Left cardiac atrium (tissue), 4 donors: ENCODE measurements at regions not wholly inside any gene's neighbourhood (a gene's known extent, or its start where the extent isn't known, plus 50 kb on each side); places are given as distances from the start of the nearest gene placed in this dataset.
"Not testable (repeated sequence)": the region's sequence is repeated elsewhere in the genome, so short reads cannot be mapped to it uniquely, and the experiment has no call there.

ENCODE experiments used
- ATAC-seq, 2 donors: fragments of 200-7000 bp; cut with Tn5 transposase; one replicate each; pipeline ENCODE4 v1.9.1; 2020; ENCODE audit warnings: mild to moderate bottlenecking in 2 of 2, moderate library complexity in 2 of 2
- DNase-seq: peaks from one replicate; pipeline ENCODE4 v3.0.0-alpha.2; 2020
- intact Hi-C, 2 donors: fragments of 100-400 bp; cut with DNase I; formaldehyde crosslinking; loops; one replicate each; pipeline versions ENCODE4 v1.14.1 to v1.15.1; 2022 to 2023
- donor health status: DM: no; HTN: yes; CAD: no.
- donor health status: DM: no; HTN: yes; CAD: no; lungs with severe emphysema.
- donor health status: DM: yes; HTN: yes; CAD: no.
- donor health status: Dilated cardiomyopathy.

DNA sequence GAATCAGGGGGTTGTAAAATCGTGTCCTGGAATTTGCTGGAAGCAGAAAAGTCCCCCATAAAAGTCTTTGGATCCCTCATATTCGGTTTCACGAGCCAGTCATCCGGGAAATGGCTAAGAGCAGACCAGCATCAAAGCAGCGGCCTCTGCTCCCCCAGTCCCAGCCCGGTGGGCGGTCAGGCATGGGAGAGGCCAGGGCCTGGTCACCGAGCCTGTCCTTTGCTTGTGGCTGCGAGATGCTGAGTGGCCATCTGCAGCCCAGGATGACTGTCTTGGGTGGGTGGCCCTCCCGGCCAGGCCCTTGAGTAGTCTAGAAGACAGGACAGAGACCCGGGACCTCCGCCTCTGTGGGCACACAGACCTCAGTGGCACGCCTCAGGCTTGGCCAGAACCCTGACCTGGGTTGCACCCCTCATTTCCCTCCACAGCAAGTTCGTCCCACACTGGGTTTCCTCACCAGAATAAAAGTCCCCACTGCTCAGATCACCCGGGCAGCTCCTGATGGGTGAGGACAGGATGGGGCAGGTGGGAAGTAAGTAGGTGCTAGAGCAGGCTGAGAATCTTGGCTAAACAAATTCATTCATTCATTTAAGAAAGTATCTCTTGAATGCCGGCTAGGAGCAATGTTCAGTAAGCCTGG is 172.1 kb downstream of the BMP7 start:
- ATAC-seq = no peak
- DNase-seq = no peak

DNA sequence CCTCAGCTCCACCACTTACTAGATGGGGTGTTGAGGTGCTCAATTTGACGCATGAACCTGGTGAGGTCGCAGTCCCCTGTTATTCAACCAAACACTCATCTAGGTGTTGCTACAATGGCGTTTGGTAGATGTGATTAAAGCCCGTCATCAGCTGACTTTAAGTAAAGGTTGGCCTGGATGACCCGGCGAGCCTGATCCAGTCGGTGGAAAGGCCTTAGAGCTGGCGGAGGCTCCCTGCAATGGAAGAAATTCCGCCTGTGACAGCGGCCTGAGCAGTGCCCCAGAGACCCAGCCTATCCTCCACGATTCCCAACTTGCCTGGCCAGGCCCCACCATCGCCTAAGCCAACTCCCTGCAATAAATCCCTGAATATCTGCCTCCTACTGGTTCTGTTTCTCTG is 171.4 kb downstream of the BMP7 start:
- no peak for DNase-seq
- intact Hi-C loops = loop anchor here (5.0 kb wide), 3 partner anchors 167 to 252 kb away; no protein-coding TSS in a partner anchor
- ATAC-seq = no peak

More for the DNA sequence above, 172.1 kb downstream of the BMP7 start:
- intact Hi-C loops = loop anchor here (5.0 kb wide), 3 partner anchors 168 to 253 kb away; no protein-coding TSS in a partner anchor

DNA sequence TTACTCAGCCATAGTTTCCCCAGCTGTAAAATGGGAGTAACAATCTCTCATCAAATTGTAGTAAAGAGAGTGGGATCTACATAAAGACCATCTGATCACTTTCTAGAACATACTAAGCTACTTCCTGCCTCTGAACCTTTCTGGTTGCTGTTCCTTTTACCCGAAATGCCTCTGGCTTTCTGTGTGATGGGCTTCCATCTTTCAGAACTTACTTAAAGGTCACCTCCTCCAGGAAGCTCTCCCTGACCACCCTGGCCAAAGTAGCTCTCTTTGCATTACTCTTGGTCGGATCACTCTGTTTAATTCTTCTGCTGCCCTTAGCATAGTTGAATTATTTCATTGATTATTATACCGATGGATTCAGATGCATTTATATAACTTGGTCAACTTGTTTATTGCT is 171.0 kb downstream of the BMP7 start:
- intact Hi-C loops = no loop called here
- DNase-seq = no peak
- ATAC-seq = no peak

DNA sequence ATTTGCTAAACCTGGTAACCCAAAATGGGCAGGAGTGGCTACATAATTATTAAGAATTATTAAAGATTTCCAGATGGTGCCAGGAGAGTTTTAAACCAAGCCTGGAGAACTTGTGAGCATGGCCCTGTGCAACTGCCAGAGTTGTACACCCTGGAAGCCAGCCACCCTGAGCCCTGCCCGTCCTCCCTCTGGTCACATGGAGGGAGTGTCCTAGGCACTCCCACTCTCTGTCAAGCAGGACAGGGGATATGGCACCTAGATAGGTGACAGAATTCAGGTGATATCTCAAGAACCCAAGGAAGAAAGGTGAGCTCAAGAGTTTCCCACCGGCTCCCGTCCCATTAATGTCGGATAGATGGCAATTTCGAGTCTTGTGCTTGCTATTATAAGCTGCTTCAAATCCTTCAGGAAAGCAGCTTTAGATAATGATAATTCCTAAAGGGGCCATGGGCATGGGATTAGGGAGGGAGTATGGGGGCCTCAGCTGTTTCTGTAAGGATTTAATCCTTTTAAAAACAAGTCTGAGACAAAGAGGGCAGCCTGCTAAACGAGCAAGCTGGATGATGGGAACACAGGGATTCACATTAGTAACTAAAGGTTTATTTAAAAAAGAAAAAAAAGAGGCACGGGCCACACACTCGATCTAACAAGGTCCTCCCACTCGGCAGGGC is 169.1 kb downstream of the BMP7 start:
- intact Hi-C loops = no loop called here
- DNase-seq = no peak
- no peak for ATAC-seq

DNA sequence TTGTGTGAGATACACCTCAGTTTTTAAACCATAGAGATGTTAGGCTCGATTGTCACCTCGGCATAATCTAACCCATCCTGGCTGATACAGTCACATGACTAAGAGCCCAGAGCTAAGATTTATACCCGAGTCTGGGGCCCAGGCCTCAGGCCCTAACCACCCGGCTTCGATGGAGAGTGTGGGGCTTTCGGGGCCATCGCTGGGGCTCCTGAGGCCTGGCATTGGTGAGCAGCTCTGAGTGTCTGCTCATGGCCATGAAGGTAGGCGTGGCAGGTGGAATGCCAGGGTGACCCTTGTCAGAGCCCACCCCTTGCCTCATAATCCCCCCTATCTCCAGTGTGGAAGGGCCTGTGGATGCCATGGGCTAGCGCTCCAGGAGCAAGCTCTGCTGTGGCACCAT is 164.3 kb downstream of the BMP7 start:
- no peak for DNase-seq

DNA sequence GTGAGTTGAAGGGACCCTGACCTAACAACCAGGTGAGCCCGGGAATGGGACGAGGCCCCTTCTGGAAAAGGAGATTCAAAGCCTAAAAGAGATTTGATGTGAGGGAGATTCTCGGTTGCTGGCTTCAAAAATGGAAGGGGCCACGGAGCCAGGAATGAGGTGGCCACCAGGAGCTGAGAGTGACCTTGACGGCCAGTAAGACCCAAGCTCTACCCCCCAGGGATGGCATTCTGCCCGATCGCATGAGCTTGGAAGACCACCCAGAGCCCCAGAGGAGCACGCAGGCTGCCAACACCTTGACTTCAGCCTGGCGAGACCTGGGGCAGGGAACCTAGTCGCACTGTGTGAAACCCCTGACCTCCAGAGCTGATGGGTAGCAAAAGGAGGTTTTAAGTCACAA is 163.9 kb downstream of the BMP7 start:
- intact Hi-C loops = no loop called here
- no peak for DNase-seq
- ATAC-seq = no peak

More for the DNA sequence above, 164.3 kb downstream of the BMP7 start:
- intact Hi-C loops = no loop called here
- ATAC-seq = no peak

DNA sequence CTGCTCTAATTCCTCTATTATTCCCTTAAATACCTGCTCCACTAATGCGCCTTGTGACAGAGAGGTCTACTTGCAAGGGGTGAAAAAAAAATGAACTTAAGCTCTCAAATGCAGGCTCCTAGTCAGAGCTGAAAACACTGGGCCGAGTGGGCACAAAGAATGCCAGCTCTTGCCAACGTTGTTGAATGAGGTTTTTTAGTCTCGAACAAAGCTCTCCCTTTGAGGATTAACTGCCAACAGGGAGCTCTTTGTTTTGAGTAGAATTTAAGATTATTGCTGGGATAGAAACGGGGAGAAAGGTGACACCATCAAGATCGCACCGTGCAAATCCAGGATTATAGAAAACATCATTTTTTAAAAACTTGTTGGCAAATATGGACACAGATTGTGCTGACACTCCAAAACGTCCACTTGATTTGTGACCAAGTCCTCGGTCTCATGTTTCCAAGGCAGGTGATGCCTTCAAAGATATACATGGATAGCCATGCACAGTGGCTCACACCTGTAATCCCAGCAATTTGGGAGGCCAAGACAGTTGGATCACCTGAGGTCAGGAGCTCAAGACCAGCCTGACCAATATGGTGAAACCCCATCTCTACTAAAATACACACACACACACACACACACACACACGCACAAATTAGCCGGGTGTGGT is 163.2 kb downstream of the BMP7 start:
- ATAC-seq (no peak), DNase-seq (no peak)
- intact Hi-C loops = no loop called here

DNA sequence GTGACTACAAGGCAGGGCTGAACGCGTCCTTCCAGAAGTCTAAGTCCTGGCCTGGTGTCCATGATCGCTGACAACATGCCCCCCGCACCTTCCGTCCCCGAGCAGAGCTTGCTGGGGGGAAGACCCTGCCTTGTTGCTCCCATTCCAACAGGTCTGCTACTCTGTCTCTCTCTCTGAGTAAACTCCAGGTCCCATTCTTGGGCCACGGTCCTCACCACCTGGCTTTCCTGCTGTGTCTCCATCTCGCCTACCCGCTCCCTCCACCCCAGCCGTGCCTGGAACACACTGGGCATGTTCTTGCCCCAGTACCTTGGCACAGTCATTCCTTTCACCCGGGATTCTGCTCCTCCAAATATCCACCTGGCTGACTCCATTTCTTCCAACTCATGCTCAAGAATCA is 162.3 kb downstream of the BMP7 start:
- intact Hi-C loops = no loop called here
- ATAC-seq (no peak), DNase-seq (no peak)

DNA sequence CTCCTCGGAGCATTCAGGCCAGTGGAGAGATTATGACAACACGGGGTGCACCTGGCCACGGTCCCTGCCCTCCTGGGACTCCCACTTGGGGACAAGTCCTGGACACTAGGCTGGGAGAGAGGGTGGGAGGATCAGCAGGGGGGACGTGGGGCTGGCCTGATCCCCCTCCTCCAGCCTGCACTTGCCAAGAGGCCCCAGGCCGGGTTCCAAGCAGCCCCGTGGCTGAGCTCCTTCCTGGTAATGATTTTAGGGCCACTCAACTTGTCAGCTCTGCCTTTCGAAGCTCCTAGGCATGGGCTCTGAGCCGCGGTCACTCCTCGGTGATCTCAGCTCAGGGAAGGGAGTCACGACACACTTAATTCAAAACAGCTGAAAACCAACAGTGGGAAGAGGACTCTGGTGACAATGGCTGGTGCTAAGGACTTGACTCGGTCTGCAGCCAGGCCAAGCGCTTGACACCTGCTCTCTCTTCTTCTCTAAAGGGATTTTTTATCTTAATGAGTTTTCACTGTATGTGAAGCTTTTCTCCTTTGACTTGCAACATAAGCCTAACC is 161.7 kb downstream of the BMP7 start:
- no peak for DNase-seq
- intact Hi-C loops = no loop called here
- ATAC-seq = no peak

DNA sequence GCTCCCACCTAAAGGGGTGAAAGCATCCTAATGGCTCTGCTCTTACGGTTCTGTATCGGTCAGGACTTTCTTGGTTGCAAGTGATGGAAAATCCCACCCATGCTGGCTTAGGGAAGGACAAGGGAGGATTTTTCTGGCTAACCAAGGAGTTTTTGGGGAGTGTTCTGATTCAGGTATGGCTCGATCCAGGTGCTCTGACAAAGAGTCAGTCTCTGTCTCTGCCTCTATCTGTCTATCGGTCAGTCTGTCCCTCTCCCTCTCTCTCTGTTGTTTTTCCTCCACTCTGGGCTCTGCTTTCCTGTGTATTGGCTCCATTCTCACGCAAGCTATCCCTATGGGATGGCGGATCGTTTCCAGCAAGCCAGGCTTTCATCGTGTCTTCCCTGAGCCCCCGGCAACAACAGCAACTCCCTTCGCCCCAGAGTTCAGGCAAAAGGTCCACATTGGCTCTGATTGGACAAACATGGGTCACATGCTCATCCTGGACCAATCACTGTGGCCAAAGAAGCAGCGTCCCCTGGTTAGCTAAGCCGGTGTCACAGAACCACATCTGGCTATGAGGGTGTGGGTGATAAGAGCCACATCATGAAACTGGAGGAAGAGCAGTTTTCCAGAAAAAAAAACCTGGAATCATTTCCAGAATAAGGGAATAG is 160.3 kb downstream of the BMP7 start:
- intact Hi-C loops = no loop called here
- ATAC-seq (no peak), DNase-seq (no peak)

DNA sequence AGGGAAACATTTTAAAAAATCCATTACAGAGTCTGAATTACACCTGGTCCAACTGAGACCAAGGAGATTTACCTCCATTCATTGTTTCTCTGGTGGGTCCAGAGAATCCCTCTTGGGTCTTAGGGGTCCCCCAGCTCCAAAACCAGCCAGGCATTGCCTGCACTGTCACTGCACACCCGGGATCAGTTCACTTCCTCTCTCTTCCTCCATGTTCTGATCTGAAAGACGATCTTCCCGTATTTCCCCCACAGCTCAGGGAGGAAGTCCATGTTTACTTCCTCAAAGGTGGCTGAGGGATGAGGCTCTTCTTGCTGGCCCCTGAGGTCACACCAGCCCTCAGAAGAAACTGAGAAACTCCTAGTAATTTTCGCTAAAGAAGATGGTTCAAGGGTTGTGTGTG is 159.7 kb downstream of the BMP7 start:
- DNase-seq = no peak
- no peak for ATAC-seq
- intact Hi-C loops = no loop called here

DNA sequence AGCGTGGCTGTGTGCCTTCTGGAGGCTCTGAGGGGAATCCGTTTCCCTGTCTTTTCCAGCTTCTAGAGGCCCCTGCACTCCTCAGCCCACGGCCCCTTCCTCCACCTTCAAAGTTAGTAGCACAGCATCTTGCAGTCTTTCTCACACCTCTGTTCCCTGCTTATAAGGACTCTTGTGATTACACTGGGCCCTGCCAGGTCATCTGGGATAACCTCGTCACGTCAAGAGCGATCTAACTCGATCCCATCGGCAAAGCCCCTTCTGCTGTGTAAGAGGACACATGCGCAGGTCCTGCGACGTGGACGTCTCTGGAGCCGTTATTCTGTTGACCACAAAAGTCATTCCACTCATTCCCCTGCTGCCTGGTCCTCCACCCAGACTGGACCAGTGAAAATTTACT is 159.2 kb downstream of the BMP7 start:
- ATAC-seq = no peak
- no peak for DNase-seq
- intact Hi-C loops = no loop called here

DNA sequence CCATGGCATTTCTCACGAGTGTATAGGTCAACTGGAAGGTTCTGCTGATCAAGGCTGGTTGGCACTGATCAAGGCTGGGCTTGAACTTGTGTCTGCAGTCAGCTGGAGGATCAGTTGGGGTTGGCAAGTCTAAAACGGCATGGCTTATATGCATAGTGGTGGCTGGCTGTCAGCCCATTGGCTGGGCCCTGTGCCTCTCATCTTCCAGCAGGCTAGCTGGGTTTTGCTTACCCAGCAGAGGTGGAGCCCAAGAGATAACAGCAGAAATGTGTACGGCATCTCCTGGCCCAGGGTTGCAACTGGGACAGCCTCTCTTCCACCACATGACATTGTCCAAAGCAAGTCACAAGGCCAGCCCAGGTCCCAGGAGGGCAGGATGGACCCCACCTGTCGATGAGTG is 158.2 kb downstream of the BMP7 start:
- intact Hi-C loops = no loop called here
- no peak for DNase-seq
- no peak for ATAC-seq

DNA sequence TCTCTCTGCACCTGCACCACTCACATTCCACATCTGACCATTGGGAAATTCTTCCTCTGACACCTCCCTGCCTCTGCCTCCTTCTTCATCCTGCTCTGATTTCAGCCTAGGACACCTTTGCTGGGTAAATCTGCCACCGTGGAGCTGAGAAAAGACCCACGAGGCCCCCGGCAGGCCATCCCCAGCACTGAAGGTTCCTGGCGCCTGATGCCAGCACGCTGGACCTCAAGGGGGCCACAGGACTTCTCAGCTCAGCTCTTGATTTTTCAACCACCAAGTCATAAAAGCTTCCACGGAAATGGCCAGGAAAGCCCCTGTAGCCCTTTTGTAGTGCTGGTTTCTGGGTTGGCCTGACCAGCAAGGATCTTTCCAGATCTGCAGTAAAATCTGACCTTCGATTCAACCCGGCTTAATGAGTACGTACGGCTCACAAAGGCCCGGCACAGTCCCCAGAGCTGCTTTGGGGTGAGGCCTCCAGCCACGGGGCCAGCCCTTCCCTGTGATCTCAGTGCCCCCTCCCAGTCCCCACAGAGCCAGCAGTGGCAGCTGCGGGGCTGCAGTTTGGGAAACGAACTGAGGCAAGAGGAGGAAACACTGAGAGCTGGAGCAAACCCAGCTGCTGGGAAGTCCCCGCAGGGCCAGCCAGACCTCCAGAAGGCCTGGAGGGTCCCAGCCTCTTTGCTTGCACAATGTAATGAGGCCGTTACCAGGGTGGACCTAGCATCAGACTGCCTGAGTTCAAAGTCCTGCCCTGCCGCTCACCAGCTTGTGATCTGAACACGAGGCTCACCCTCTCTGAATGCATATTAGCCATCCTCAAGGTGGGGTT is 157.5 kb downstream of the BMP7 start:
- intact Hi-C loops = no loop called here
- DNase-seq (no peak), ATAC-seq (no peak)

DNA sequence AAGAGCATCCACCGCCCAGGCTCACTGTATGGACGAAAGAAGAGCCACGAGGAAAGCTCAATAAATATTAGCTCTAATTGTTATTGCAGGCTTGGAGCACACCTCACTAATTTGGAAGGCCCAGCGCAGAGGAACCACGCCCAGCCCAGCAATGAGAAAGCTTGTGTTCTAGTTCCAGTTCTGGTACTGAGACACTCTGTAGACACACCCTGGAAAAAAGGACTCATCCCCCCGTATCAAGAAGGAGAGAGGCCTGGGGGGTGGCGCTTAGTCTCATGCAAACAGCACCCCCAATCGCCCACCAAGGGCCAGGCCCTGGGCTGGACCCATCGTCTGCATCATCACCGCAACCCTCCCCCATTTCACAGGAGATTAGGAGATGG is 156.9 kb downstream of the BMP7 start:
- ATAC-seq = no peak
- intact Hi-C loops = no loop called here

DNA sequence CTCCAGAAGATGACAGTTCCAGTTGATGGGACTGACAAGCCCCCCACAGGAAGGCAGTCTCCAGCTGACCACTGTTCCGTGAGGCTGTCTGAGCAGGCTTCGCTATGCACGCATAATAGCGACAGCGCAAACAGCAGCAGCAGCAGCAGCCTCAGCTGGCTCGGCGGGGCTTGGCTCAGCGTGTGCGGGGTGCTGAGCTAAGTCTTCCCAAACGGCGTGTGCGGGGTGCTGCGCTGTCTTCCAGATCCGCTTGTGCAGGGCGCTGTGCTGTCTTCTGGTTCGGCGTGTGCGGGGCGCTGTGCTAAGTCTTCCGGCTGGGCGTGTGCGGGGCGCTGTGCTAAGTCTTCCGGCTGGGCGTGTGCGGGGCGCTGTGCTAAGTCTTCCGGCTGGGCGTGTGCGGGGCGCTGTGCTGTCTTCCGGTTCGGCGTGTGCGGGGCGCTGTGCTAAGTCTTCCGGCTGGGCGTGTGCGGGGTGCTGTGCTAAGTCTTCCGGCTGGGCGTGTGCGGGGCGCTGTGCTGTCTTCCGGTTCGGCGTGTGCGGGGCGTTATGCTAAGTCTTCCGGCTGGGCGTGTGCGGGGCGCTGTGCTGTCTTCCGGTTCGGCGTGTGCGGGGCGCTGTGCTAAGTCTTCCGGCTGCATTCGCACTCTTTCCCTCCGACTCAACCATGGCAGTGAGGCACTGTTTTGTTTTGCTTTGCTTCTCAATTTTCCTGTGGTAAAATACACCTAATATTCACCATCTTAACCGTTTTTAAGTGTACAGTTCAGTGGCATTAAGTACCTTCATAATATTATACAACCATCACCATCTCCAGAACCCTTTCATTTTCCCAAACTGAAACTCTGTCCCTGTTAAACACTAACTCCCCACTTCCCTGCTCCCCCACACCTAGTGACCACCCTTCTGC is 156.1 kb downstream of the BMP7 start:
- intact Hi-C loops, ATAC-seq: not testable (repeated sequence)

More for the DNA sequence above, 156.9 kb downstream of the BMP7 start:
- DNase-seq = no peak

DNA sequence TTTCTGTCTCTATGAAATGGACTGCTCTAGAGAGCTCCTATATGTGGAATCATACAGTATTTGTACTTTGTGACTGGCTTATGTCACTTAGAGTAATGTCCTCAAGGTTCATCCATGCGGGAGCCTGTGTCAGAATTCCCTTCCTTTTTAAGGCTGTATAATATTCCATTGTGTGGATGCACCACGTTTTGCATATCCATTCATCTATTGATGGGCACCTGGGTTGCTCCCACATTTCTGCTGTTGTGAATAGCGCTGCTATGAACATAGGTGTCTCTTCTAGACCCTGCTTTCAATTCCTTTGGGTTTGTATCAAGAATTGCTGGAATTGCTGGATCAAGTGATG is 155.4 kb downstream of the BMP7 start:
- intact Hi-C loops = no loop called here
- DNase-seq (no peak), ATAC-seq (no peak)

More for the DNA sequence above, 156.1 kb downstream of the BMP7 start:
- DNase-seq = not testable (repeated sequence)

DNA sequence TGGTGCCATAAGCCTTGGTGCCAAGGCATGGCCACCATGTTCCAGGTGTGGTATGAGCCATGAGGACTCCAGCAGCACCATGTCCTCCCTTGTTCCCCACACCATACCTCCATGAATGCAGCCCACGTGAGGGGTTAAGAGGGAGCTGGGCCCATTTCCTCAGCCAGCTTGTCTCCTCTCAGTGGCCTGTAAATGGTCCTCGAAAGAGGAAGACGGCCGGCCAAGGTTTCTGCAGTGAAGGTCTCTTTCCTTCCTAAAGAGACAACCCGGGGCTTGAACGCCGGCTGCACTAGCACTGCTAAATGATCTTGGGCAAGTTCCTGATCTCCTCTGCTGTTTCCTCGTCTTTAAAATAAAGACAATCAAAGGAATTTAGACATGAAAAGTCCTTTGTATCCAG is 154.0 kb downstream of the BMP7 start:
- DNase-seq (no peak), ATAC-seq (no peak)
- intact Hi-C loops = no loop called here
